Head of caudate nucleus (tissue), 42 donors: ENCODE measurements at regions not wholly inside any gene's neighbourhood (a gene's known extent, or its start where the extent isn't known, plus 50 kb on each side); places are given as distances from the start of the nearest gene placed in this dataset.

Experiments
- DNase-seq, 42 donors: peaks; one replicate each; pipeline versions ENCODE4 v3.0.0 to v3.0.0-alpha.2; 2020 to 2021; ENCODE audit warnings: mixed read lengths in 7 of 42
- intact Hi-C: fragments of 100-400 bp; cut with DNase I; formaldehyde crosslinking; loops from one replicate; pipeline ENCODE4 v1.15.0; 2022

GRCh38 chr11:127596433-127596832 is 595.9 kb upstream of the KIRREL3 start:
- intact Hi-C loops: no loop called here
- no peak for DNase-seq

GRCh38 chr11:127592371-127592770 is 591.8 kb upstream of the KIRREL3 start:
- no peak for DNase-seq
- intact Hi-C loops: no loop called here

- DNase-seq: no peak
- intact Hi-C loops: no loop called here
Measured at GRCh38 chr11:127590314-127590713, 589.7 kb upstream of the KIRREL3 start.

GRCh38 chr11:127588431-127588830 is 587.9 kb upstream of the KIRREL3 start:
- intact Hi-C loops: no loop called here
- DNase-seq: no peak

- intact Hi-C loops: no loop called here
Measured at GRCh38 chr11:127587511-127587910, 586.9 kb upstream of the KIRREL3 start.

GRCh38 chr11:127576210-127576609 is 575.6 kb upstream of the KIRREL3 start:
- DNase-seq: no peak
- intact Hi-C loops: no loop called here

More at GRCh38 chr11:127587511-127587910, 586.9 kb upstream of the KIRREL3 start:
- DNase-seq: no peak

- intact Hi-C loops: no loop called here
- DNase-seq: no peak
Measured at GRCh38 chr11:127574478-127574877, 573.9 kb upstream of the KIRREL3 start.

GRCh38 chr11:127568891-127569290 is 568.3 kb upstream of the KIRREL3 start:
- intact Hi-C loops: no loop called here
- DNase-seq: no peak

- DNase-seq: no peak
- intact Hi-C loops: no loop called here
Measured at GRCh38 chr11:127567237-127567932, 566.8 kb upstream of the KIRREL3 start.

GRCh38 chr11:127564810-127565209 is 564.2 kb upstream of the KIRREL3 start:
- intact Hi-C loops: no loop called here
- no peak for DNase-seq

GRCh38 chr11:127559978-127560377 is 559.4 kb upstream of the KIRREL3 start:
- DNase-seq: no peak
- intact Hi-C loops: no loop called here

- DNase-seq: no peak
- intact Hi-C loops: no loop called here
Measured at GRCh38 chr11:127552446-127552845, 551.9 kb upstream of the KIRREL3 start.

GRCh38 chr11:127531167-127531566 is 530.6 kb upstream of the KIRREL3 start:
- intact Hi-C loops: no loop called here
- DNase-seq: no peak

GRCh38 chr11:127528297-127528696 is 527.7 kb upstream of the KIRREL3 start:
- DNase-seq: no peak
- intact Hi-C loops: no loop called here

GRCh38 chr11:127524618-127525017 is 524.0 kb upstream of the KIRREL3 start:
- intact Hi-C loops: no loop called here

GRCh38 chr11:127521413-127521812 is 520.8 kb upstream of the KIRREL3 start:
- intact Hi-C loops: no loop called here
- DNase-seq: no peak

More at GRCh38 chr11:127524618-127525017, 524.0 kb upstream of the KIRREL3 start:
- DNase-seq: peak in 1 of 42 donors; percentile 1

GRCh38 chr11:127507851-127508250 is 507.3 kb upstream of the KIRREL3 start:
- intact Hi-C loops: no loop called here
- DNase-seq: no peak

GRCh38 chr11:127506647-127507046 is 506.1 kb upstream of the KIRREL3 start:
- intact Hi-C loops: no loop called here
- no peak for DNase-seq

- no peak for DNase-seq
- intact Hi-C loops: no loop called here
Measured at GRCh38 chr11:127506126-127506525, 505.6 kb upstream of the KIRREL3 start.

GRCh38 chr11:127496165-127496564 is 495.6 kb upstream of the KIRREL3 start:
- DNase-seq: no peak
- intact Hi-C loops: no loop called here

- DNase-seq: peak in 11 of 42 donors; percentile 10 to 52 (median 20)
- intact Hi-C loops: no loop called here
Measured at GRCh38 chr11:127493330-127494022, 492.9 kb upstream of the KIRREL3 start.
